ENCODE measurements at regions not wholly inside any gene's neighbourhood (a gene's known extent, or its start where the extent isn't known, plus 50 kb on each side); places are given as distances from the start of the nearest gene placed in this dataset.

GRCh38 chr9:81078555-81078954 is 610.8 kb downstream of the TLE1 start:
- Histone ChIP-seq H3K36me3 (no peaks in the 10 kb centered on the region), H3K4me3 (no peak overlapping the region), H3K9me3 (no peaks in the 10 kb centered on the region), H3K27me3 (no peaks in the 10 kb centered on the region), H3K4me1 (peaks cover 0 to 37% (median 20%) of the 10 kb centered on the region in 4 donors), H3K27ac (no peak overlapping the region)
- no peak for TF ChIP-seq POLR2AphosphoS5 (IDR thresholded peaks at IDR 0.05)
- DNase-seq, result no peak
- intact Hi-C loops (cut with DNase I), result no loop called here
- 87 to 90% methylated on average over 3 of the region's 3 CpGs for WGBS, 2 donors

DNA sequence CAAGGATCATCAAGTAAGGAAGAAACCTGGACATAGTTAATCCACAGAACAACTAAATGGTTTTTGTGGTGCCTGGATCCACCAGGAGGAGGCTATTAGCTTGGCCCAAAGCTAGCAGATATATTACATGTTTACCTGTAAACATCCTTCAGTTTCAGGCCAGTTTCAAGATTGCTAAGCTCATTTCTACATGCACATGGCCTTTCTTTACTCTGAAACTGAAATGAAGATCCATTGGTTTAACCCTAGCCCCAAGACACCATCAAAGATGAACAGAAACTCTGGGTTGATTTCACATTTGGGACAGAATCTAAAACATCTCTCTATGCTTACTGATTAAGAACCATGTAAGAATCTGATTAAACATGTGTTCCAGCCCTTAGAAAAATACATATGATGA is 611.8 kb downstream of the TLE1 start:
- Histone ChIP-seq H3K4me3 (no peak overlapping the region), H3K36me3 (no peaks in the 10 kb centered on the region), H3K27me3 (no peaks in the 10 kb centered on the region), H3K27ac (no peak overlapping the region), H3K4me1 (peaks cover 0 to 28% (median 10%) of the 10 kb centered on the region in 4 donors), H3K9me3 (no peaks in the 10 kb centered on the region)
- no peak for TF ChIP-seq POLR2A (IDR thresholded peaks at IDR 0.05)
- no peak for TF ChIP-seq POLR2AphosphoS5 (IDR thresholded peaks at IDR 0.05)
- TF ChIP-seq, protein P1, sequence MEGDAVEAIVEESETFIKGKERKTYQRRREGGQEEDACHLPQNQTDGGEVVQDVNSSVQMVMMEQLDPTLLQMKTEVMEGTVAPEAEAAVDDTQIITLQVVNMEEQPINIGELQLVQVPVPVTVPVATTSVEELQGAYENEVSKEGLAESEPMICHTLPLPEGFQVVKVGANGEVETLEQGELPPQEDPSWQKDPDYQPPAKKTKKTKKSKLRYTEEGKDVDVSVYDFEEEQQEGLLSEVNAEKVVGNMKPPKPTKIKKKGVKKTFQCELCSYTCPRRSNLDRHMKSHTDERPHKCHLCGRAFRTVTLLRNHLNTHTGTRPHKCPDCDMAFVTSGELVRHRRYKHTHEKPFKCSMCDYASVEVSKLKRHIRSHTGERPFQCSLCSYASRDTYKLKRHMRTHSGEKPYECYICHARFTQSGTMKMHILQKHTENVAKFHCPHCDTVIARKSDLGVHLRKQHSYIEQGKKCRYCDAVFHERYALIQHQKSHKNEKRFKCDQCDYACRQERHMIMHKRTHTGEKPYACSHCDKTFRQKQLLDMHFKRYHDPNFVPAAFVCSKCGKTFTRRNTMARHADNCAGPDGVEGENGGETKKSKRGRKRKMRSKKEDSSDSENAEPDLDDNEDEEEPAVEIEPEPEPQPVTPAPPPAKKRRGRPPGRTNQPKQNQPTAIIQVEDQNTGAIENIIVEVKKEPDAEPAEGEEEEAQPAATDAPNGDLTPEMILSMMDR (IDR thresholded peaks at IDR 0.05), result no peak
- no peak for TF ChIP-seq EP300 (IDR thresholded peaks at IDR 0.05)
- no peak for DNase-seq
- intact Hi-C loops (cut with DNase I), result no loop called here

GRCh38 chr9:81076131-81076530 is 613.2 kb downstream of the TLE1 start:
- H3K4me3 ChIP-seq, result no peak overlapping the region
- no peaks in the 10 kb centered on the region for H3K36me3 ChIP-seq
- H3K27ac ChIP-seq, result no peak overlapping the region
- TF ChIP-seq EP300 (IDR thresholded peaks at IDR 0.05) (no peak), POLR2A (IDR thresholded peaks at IDR 0.05) (no peak), POLR2AphosphoS5 (IDR thresholded peaks at IDR 0.05) (no peak)
- TF ChIP-seq, protein P1 (IDR thresholded peaks at IDR 0.05), result no peak
- intact Hi-C loops (cut with DNase I), result no loop called here
- H3K4me1 ChIP-seq, result peaks cover 0 to 21% (median 5%) of the 10 kb centered on the region in 4 donors
- 31 to 78% methylated on average over 2 of the region's 2 CpGs for WGBS, 2 donors
- DNase-seq, result no peak
- no peaks in the 10 kb centered on the region for H3K27me3 ChIP-seq
- no peaks in the 10 kb centered on the region for H3K9me3 ChIP-seq

GRCh38 chr9:81074221-81074620 is 615.1 kb downstream of the TLE1 start:
- H3K27ac ChIP-seq, result no peak overlapping the region
- H3K27me3 ChIP-seq, result no peaks in the 10 kb centered on the region
- WGBS, 2 donors, result 75 to 78% methylated on average over 4 of the region's 4 CpGs
- no peak for DNase-seq
- TF ChIP-seq POLR2AphosphoS5 (IDR thresholded peaks at IDR 0.05) (no peak), POLR2A (IDR thresholded peaks at IDR 0.05) (no peak), EP300 (IDR thresholded peaks at IDR 0.05) (no peak)
- TF ChIP-seq, protein P1 (IDR thresholded peaks at IDR 0.05), result no peak
- no peaks in the 10 kb centered on the region for H3K36me3 ChIP-seq
- no peaks in the 10 kb centered on the region for H3K9me3 ChIP-seq
- peaks cover 0 to 21% (median 5%) of the 10 kb centered on the region in 4 donors for H3K4me1 ChIP-seq
- H3K4me3 ChIP-seq, result no peak overlapping the region
- intact Hi-C loops (cut with DNase I), result no loop called here

GRCh38 chr9:81073821-81074220 is 615.5 kb downstream of the TLE1 start:
- intact Hi-C loops (cut with DNase I), result no loop called here
- no peaks in the 10 kb centered on the region for H3K9me3 ChIP-seq
- DNase-seq, result no peak
- H3K4me3 ChIP-seq, result no peak overlapping the region
- no peaks in the 10 kb centered on the region for H3K36me3 ChIP-seq
- no peak for TF ChIP-seq EP300 (IDR thresholded peaks at IDR 0.05)
- TF ChIP-seq, protein P1 (IDR thresholded peaks at IDR 0.05), result no peak
- TF ChIP-seq POLR2A (IDR thresholded peaks at IDR 0.05), result no peak
- no peak for TF ChIP-seq POLR2AphosphoS5 (IDR thresholded peaks at IDR 0.05)
- no peaks in the 10 kb centered on the region for H3K27me3 ChIP-seq
- no peak overlapping the region for H3K27ac ChIP-seq
- 77 to 83% methylated on average over 4 of the region's 4 CpGs for WGBS, 2 donors
- H3K4me1 ChIP-seq, result peaks cover 0 to 21% (median 5%) of the 10 kb centered on the region in 4 donors

Data from sigmoid colon (tissue), 6 donors.